Natural killer cell (primary cell): ENCODE measurements at regions not wholly inside any gene's neighbourhood (a gene's known extent, or its start where the extent isn't known, plus 50 kb on each side); places are given as distances from the start of the nearest gene placed in this dataset.

Experiments
- ATAC-seq, 3 donors: fragments of 150-1000 bp in 2 of 3; fragments of 200-7000 bp in 1 of 3; cut with Tn5 transposase; 1 replicate in 1 of 3; 2 replicates in 2 of 3; pipeline ENCODE4 v1.10.0; 2021; ENCODE audit warnings: mild to moderate bottlenecking in 2 of 3, moderate library complexity in 2 of 3
- DNase-seq, 2 donors: peaks; one replicate each; pipeline versions ENCODE4 v3.0.0 to v3.0.0-alpha.2; 2013 to 2021; ENCODE audit warnings: mixed read lengths in 1 of 2
- H3K27ac ChIP-seq: one replicate; pipeline ENCODE4 v1.5.1; 2013; ENCODE audit warnings: mild to moderate bottlenecking, low read length
- H3K27me3 ChIP-seq: one replicate; pipeline ENCODE4 v1.6.1; 2013; ENCODE audit warnings: low read length; ENCODE audit not compliant: control insufficient read depth, insufficient read depth
- H3K36me3 ChIP-seq: one replicate; pipeline ENCODE4 v1.6.1; 2013; ENCODE audit warnings: low read length; ENCODE audit not compliant: control insufficient read depth, insufficient read depth
- H3K4me1 ChIP-seq: one replicate; pipeline ENCODE4 v1.6.1; 2013; ENCODE audit warnings: low read length; ENCODE audit not compliant: control insufficient read depth, insufficient read depth
- H3K4me3 ChIP-seq: one replicate; pipeline ENCODE4 v1.5.1; 2013; ENCODE audit warnings: low read length
- H3K9me3 ChIP-seq: one replicate; pipeline ENCODE4 v1.6.1; 2013; ENCODE audit warnings: low read length; ENCODE audit not compliant: control insufficient read depth, insufficient read depth
- H3K27ac Mint-ChIP-seq, 2 donors: one replicate each; pipeline ENCODE4 v1.8.0; 2022; ENCODE audit warnings: mild to moderate bottlenecking in 2 of 2, mixed read lengths in 2 of 2, moderate library complexity in 1 of 2
- H3K27me3 Mint-ChIP-seq, 2 donors: one replicate each; pipeline ENCODE4 v1.8.0; 2022; ENCODE audit warnings: low read depth in 2 of 2, mixed read lengths in 2 of 2
- H3K36me3 Mint-ChIP-seq: one replicate; pipeline ENCODE4 v1.8.0; 2022; ENCODE audit warnings: mixed read lengths
- H3K4me1 Mint-ChIP-seq, 2 donors: one replicate each; pipeline ENCODE4 v1.8.0; 2022; ENCODE audit warnings: mixed read lengths in 2 of 2
- H3K4me3 Mint-ChIP-seq: one replicate; pipeline ENCODE4 v1.8.0; 2022; ENCODE audit warnings: mild to moderate bottlenecking, moderate library complexity, mixed read lengths
- H3K9me3 Mint-ChIP-seq, 2 donors: one replicate each; pipeline ENCODE4 v1.8.0; 2022; ENCODE audit warnings: mixed read lengths in 2 of 2
- CTCF ChIP-seq: fragments of 200-600 bp; IDR thresholded peaks from one replicate; pipeline ENCODE4 v1.8.0; 2022; ENCODE audit warnings: antibody characterized with exemption
- WGBS: methylation state at CpG from one replicate; pipeline ENCODE4 v1.1.7; 2013; ENCODE audit warnings: missing lambda C conversion rate; ENCODE audit not compliant: insufficient coverage; 5-methylcytosine and 5-hydroxymethylcytosine counted together
- intact Hi-C: fragments of 100-400 bp; cut with micrococcal nuclease; formaldehyde crosslinking; loops from one replicate; pipeline ENCODE4 v1.14.2; 2022

GRCh38 chr15:96075895-96076294 is 254.6 kb upstream of the NR2F2 start:
- no peaks in the 10 kb centered on the region for H3K36me3 Mint-ChIP-seq
- DNase-seq = no peak
- TF ChIP-seq CTCF = no peak
- Histone ChIP-seq H3K4me3 (no peak overlapping the region), H3K27ac (no peak overlapping the region), H3K36me3 (no peaks in the 10 kb centered on the region), H3K4me1 (no peaks in the 10 kb centered on the region), H3K9me3 (no peaks in the 10 kb centered on the region), H3K27me3 (peaks cover 4% of the 10 kb centered on the region)
- H3K27ac Mint-ChIP-seq = no peak overlapping the region
- H3K9me3 Mint-ChIP-seq = no peaks in the 10 kb centered on the region
- H3K4me1 Mint-ChIP-seq = no peaks in the 10 kb centered on the region
- H3K4me3 Mint-ChIP-seq = no peak overlapping the region
- 67% methylated on average over 2 of the region's 2 CpGs for WGBS
- intact Hi-C loops = no loop called here
- no peak for ATAC-seq
- H3K27me3 Mint-ChIP-seq = peaks cover 17 to 33% of the 10 kb centered on the region in 2 donors

- peaks cover 17 to 36% of the 10 kb centered on the region in 2 donors for H3K27me3 Mint-ChIP-seq
- no peaks in the 10 kb centered on the region for H3K9me3 Mint-ChIP-seq
Observed at GRCh38 chr15:96076350-96076749, 254.2 kb upstream of the NR2F2 start.

GRCh38 chr15:96079041-96079440 is 251.5 kb upstream of the NR2F2 start:
- H3K4me1 Mint-ChIP-seq = no peaks in the 10 kb centered on the region
- DNase-seq (no peak), ATAC-seq (no peak)
- no peak overlapping the region for H3K27ac Mint-ChIP-seq
- no peaks in the 10 kb centered on the region for H3K36me3 Mint-ChIP-seq
- no peaks in the 10 kb centered on the region for H3K9me3 ChIP-seq
- H3K36me3 ChIP-seq = no peaks in the 10 kb centered on the region
- no peak overlapping the region for H3K27ac ChIP-seq
- intact Hi-C loops = no loop called here
- peaks cover 16 to 35% of the 10 kb centered on the region in 2 donors for H3K27me3 Mint-ChIP-seq
- H3K27me3 ChIP-seq = peaks cover 5% of the 10 kb centered on the region
- no peaks in the 10 kb centered on the region for H3K4me1 ChIP-seq
- H3K4me3 Mint-ChIP-seq = no peak overlapping the region
- WGBS = 95% methylated on average over 4 of the region's 4 CpGs
- TF ChIP-seq CTCF = no peak
- H3K9me3 Mint-ChIP-seq = no peaks in the 10 kb centered on the region
- H3K4me3 ChIP-seq = no peak overlapping the region

More at GRCh38 chr15:96076350-96076749, 254.2 kb upstream of the NR2F2 start:
- H3K4me3 ChIP-seq = no peak overlapping the region
- no peak overlapping the region for H3K4me3 Mint-ChIP-seq
- H3K27ac ChIP-seq = no peak overlapping the region
- H3K27ac Mint-ChIP-seq = no peak overlapping the region
- ATAC-seq (no peak), DNase-seq (no peak)
- no peaks in the 10 kb centered on the region for H3K36me3 Mint-ChIP-seq
- TF ChIP-seq CTCF = no peak
- H3K27me3 ChIP-seq = peaks cover 5% of the 10 kb centered on the region
- H3K9me3 ChIP-seq = no peaks in the 10 kb centered on the region
- intact Hi-C loops = no loop called here
- 92% methylated on average over 5 of the region's 6 CpGs for WGBS
- H3K36me3 ChIP-seq = no peaks in the 10 kb centered on the region
- no peaks in the 10 kb centered on the region for H3K4me1 Mint-ChIP-seq
- H3K4me1 ChIP-seq = no peaks in the 10 kb centered on the region

GRCh38 chr15:96079882-96080281 is 250.6 kb upstream of the NR2F2 start:
- Mint-ChIP-seq H3K36me3 (no peaks in the 10 kb centered on the region), H3K4me3 (no peak overlapping the region), H3K9me3 (no peaks in the 10 kb centered on the region), H3K4me1 (no peaks in the 10 kb centered on the region), H3K27ac (no peak overlapping the region), H3K27me3 (peaks cover 16 to 35% of the 10 kb centered on the region in 2 donors)
- WGBS = 92% methylated on average over 3 of the region's 3 CpGs
- peaks cover 5% of the 10 kb centered on the region for H3K27me3 ChIP-seq
- no peak for DNase-seq
- no peaks in the 10 kb centered on the region for H3K9me3 ChIP-seq
- H3K4me1 ChIP-seq = no peaks in the 10 kb centered on the region
- ATAC-seq = no peak
- no peak for TF ChIP-seq CTCF
- H3K4me3 ChIP-seq = no peak overlapping the region
- intact Hi-C loops = no loop called here
- no peak overlapping the region for H3K27ac ChIP-seq
- no peaks in the 10 kb centered on the region for H3K36me3 ChIP-seq
